H1 (cell line): ENCODE measurements at regions not wholly inside any gene's neighbourhood (a gene's known extent, or its start where the extent isn't known, plus 50 kb on each side); places are given as distances from the start of the nearest gene placed in this dataset.

Experiments used
- CTCF ChIA-PET: fragments of 300-600 bp; sonication (Branson Sonifier 250); formaldehyde crosslinking; loops from one replicate; lab custom pipeline; 2021; ENCODE audit not compliant: partially characterized antibody; lab: Charles Lee
- POLR2A ChIA-PET: fragments of 300-600 bp; sonication (Branson Sonifier 250); formaldehyde crosslinking; loops from one replicate; lab custom pipeline; 2021; ENCODE audit warnings: inconsistent platforms; ENCODE audit not compliant: partially characterized antibody; lab: Charles Lee
- DNase-seq, 2 experiments: peaks; one replicate each; pipeline versions ENCODE4 v3.0.0 to v3.0.0-alpha.2; 2010 to 2022; ENCODE audit warnings: low spot score in 2 of 2, low read depth in 1 of 2, mixed read lengths in 1 of 2
- FAIRE-seq: peaks from 2 replicates; lab custom pipeline; 2011; peaks lifted over from hg19 to GRCh38; lab: Jason Lieb, UNC
- H2AFZ ChIP-seq: 2 replicates; pipeline ENCODE4 v1.8.1; 2012; ENCODE audit warnings: low read length, inconsistent platforms
- H2AK5ac ChIP-seq: 2 replicates; pipeline ENCODE4 v1.6.1; 2013; ENCODE audit warnings: low read depth, low read length
- H2BK120ac ChIP-seq: replicated peaks from 2 replicates; pipeline ENCODE3; 2013; ENCODE audit warnings: low read depth, low read length, inconsistent platforms
- H2BK12ac ChIP-seq: 2 replicates; pipeline ENCODE4 v1.6.1; 2013; ENCODE audit warnings: low read depth, low read length
- H2BK15ac ChIP-seq: 2 replicates; pipeline ENCODE4 v1.6.1; 2013; ENCODE audit warnings: low read length
- H2BK20ac ChIP-seq: 2 replicates; pipeline ENCODE4 v1.6.1; 2013; ENCODE audit warnings: low read length
- H2BK5ac ChIP-seq: 2 replicates; pipeline ENCODE4 v1.6.1; 2013; ENCODE audit warnings: low read depth, low read length
- H3K14ac ChIP-seq: 2 replicates; pipeline ENCODE4 v1.6.1; 2013; ENCODE audit warnings: inconsistent platforms; ENCODE audit not compliant: insufficient read length
- H3K18ac ChIP-seq: 2 replicates; pipeline ENCODE4 v1.6.1; 2013; ENCODE audit warnings: low read length; ENCODE audit errors: extremely low read depth
- H3K23ac ChIP-seq: 2 replicates; pipeline ENCODE4 v1.6.1; 2013; ENCODE audit warnings: inconsistent platforms; ENCODE audit not compliant: insufficient read length
- H3K23me2 ChIP-seq: 2 replicates; pipeline ENCODE4 v1.6.1; 2013; ENCODE audit warnings: low read depth, low read length
- H3K27ac ChIP-seq: 2 replicates; pipeline ENCODE4 v1.6.1; 2011; ENCODE audit warnings: low read depth, low read length, inconsistent platforms
- H3K27me3 ChIP-seq, 4 experiments: replicated peaks in 1 of 4; 1 replicate in 1 of 4; 2 replicates in 3 of 4; pipeline versions ENCODE4 v1.6.1 to v1.8.1; 2011 to 2013; ENCODE audit warnings: low read length in 3 of 4, mild to moderate bottlenecking in 3 of 4, inconsistent platforms in 2 of 4, mixed read lengths in 2 of 4, moderate library complexity in 1 of 4; ENCODE audit not compliant: control insufficient read depth in 3 of 4, insufficient read depth in 3 of 4; ENCODE audit errors: extremely low read depth in 1 of 4
- H3K36me3 ChIP-seq, 4 experiments: 2 replicates each; pipeline versions ENCODE4 v1.6.1 to v1.8.1; 2011 to 2013; ENCODE audit warnings: mild to moderate bottlenecking in 4 of 4, low read length in 3 of 4, moderate library complexity in 2 of 4, control low read depth in 1 of 4, inconsistent platforms in 1 of 4; ENCODE audit not compliant: insufficient read depth in 4 of 4, control insufficient read depth in 2 of 4
- H3K4ac ChIP-seq: replicated peaks from 2 replicates; pipeline ENCODE3; 2013; ENCODE audit warnings: low read length, low read depth, mixed read lengths, inconsistent platforms; ENCODE audit not compliant: insufficient read length
- H3K4me1 ChIP-seq, 4 experiments: replicated peaks in 1 of 4; 1 replicate in 1 of 4; 2 replicates in 3 of 4; pipeline versions ENCODE4 v1.6.1 to v1.8.1; 2011 to 2013; ENCODE audit warnings: low read length in 3 of 4, inconsistent platforms in 2 of 4, mixed read lengths in 1 of 4; ENCODE audit not compliant: insufficient read depth in 4 of 4, control insufficient read depth in 3 of 4
- H3K4me2 ChIP-seq, 2 experiments: 2 replicates each; pipeline versions ENCODE4 v1.6.1 to v1.8.1; 2011 to 2013; ENCODE audit warnings: low read depth in 2 of 2, low read length in 2 of 2, control low read depth in 1 of 2, inconsistent platforms in 1 of 2, mild to moderate bottlenecking in 1 of 2; ENCODE audit not compliant: insufficient read depth in 1 of 2
- H3K4me3 ChIP-seq, 4 experiments: fragments of 200-600, 300-600 bp in 1 of 4; sonication (generic), shearing (Covaris generic), sonication (Bioruptor Twin) in 1 of 4; 2 replicates each; pipeline versions ENCODE4 v1.5.1 to v1.8.1; 2011 to 2016; ENCODE audit warnings: low read length in 4 of 4, low read depth in 3 of 4, control low read depth in 2 of 4, inconsistent platforms in 2 of 4, mild to moderate bottlenecking in 2 of 4, mixed read lengths in 1 of 4, moderate library complexity in 1 of 4; ENCODE audit not compliant: insufficient read depth in 2 of 4; ENCODE audit errors: extremely low read depth in 1 of 4
- H3K56ac ChIP-seq: replicated peaks from 2 replicates; pipeline ENCODE3; 2013; ENCODE audit warnings: low read depth, mild to moderate bottlenecking, mixed read lengths, low read length, inconsistent platforms; ENCODE audit not compliant: insufficient read length
- H3K79me1 ChIP-seq: 2 replicates; pipeline ENCODE4 v1.6.1; 2013; ENCODE audit warnings: low read depth, low read length, control low read depth
- H3K79me2 ChIP-seq, 2 experiments: 2 replicates each; pipeline versions ENCODE4 v1.6.1 to v1.8.1; 2012 to 2013; ENCODE audit warnings: low read length in 2 of 2, mild to moderate bottlenecking in 2 of 2, inconsistent platforms in 1 of 2; ENCODE audit not compliant: insufficient read depth in 2 of 2, control insufficient read depth in 1 of 2
- H3K9ac ChIP-seq, 4 experiments: replicated peaks in 1 of 4; 1 replicate in 1 of 4; 2 replicates in 3 of 4; pipeline versions ENCODE4 v1.6.1 to v1.8.1; 2011 to 2013; ENCODE audit warnings: low read depth in 3 of 4, low read length in 3 of 4, control low read depth in 2 of 4, mild to moderate bottlenecking in 2 of 4, moderate library complexity in 2 of 4, inconsistent platforms in 1 of 4; ENCODE audit errors: extremely low read depth in 1 of 4
- H3K9me3 ChIP-seq, 2 experiments: 2 replicates each; pipeline versions ENCODE4 v1.6.1 to v1.8.1; 2012 to 2013; ENCODE audit warnings: mild to moderate bottlenecking in 2 of 2, moderate library complexity in 2 of 2, control low read depth in 1 of 2, inconsistent platforms in 1 of 2, low read depth in 1 of 2, low read length in 1 of 2, mixed read lengths in 1 of 2; ENCODE audit not compliant: insufficient read depth in 2 of 2
- H4K20me1 ChIP-seq, 2 experiments: replicated peaks in 1 of 2; 2 replicates each; pipeline versions ENCODE3 to v1.8.1; 2011 to 2013; ENCODE audit warnings: inconsistent platforms in 2 of 2, low read length in 2 of 2, mild to moderate bottlenecking in 1 of 2; ENCODE audit not compliant: insufficient read depth in 2 of 2, control insufficient read depth in 1 of 2
- H4K5ac ChIP-seq: 2 replicates; pipeline ENCODE4 v1.6.1; 2013; ENCODE audit warnings: low read length, low read depth, mixed read lengths, inconsistent platforms; ENCODE audit not compliant: insufficient read length
- H4K8ac ChIP-seq: 2 replicates; pipeline ENCODE4 v1.8.0; 2013; ENCODE audit warnings: mild to moderate bottlenecking, moderate library complexity, low read length, inconsistent platforms; ENCODE audit not compliant: insufficient read depth; ENCODE audit errors: extremely low read depth
- H4K91ac ChIP-seq: replicated peaks from 2 replicates; pipeline ENCODE3; 2013; ENCODE audit warnings: low read length, mixed read lengths, inconsistent platforms; ENCODE audit not compliant: insufficient read length
- ASH2L ChIP-seq: fragments of 200-600, 300-600 bp; sonication (generic); IDR thresholded peaks from one replicate; pipeline ENCODE4 v1.7.1; 2017; ENCODE audit warnings: low read length
- BACH1 ChIP-seq: IDR thresholded peaks from 2 replicates; pipeline ENCODE4 v1.6.1; 2012; ENCODE audit warnings: low read length, improper control_type of control experiment
- CEBPB ChIP-seq: IDR thresholded peaks from 2 replicates; pipeline ENCODE4 v1.6.1; 2012; ENCODE audit warnings: low read depth, low read length
- CHD1 ChIP-seq: IDR thresholded peaks from 2 replicates; pipeline ENCODE4 v1.6.1; 2012; ENCODE audit warnings: low read depth, low read length, improper control_type of control experiment
- FOSL1 ChIP-seq: IDR thresholded peaks from 2 replicates; pipeline ENCODE4 v1.6.1; 2011; ENCODE audit warnings: mild to moderate bottlenecking, low read depth, low read length, moderate library complexity; ENCODE audit not compliant: insufficient read depth
- HDAC2 ChIP-seq, 2 experiments: fragments of 300-600 bp in 1 of 2; sonication (generic) in 1 of 2; IDR thresholded peaks; 2 replicates each; pipeline ENCODE4 v1.6.1; 2011 to 2012; ENCODE audit warnings: low read depth in 2 of 2, low read length in 2 of 2, mild to moderate bottlenecking in 2 of 2, moderate library complexity in 2 of 2, borderline replicate concordance in 1 of 2, inconsistent platforms in 1 of 2
- JUN ChIP-seq: IDR thresholded peaks from 2 replicates; pipeline ENCODE4 v1.6.1; 2011; ENCODE audit warnings: low read depth, mild to moderate bottlenecking, improper control_type of control experiment, low read length
- NANOG ChIP-seq: IDR thresholded peaks from 2 replicates; pipeline ENCODE4 v1.6.1; 2011; ENCODE audit warnings: low read length, low read depth, mild to moderate bottlenecking, inconsistent platforms; ENCODE audit not compliant: insufficient read depth, poor library complexity, severe bottlenecking
- RAD21 ChIP-seq, 2 experiments: IDR thresholded peaks in 1 of 2; conservative IDR thresholded peaks in 1 of 2; 2 replicates each; pipeline ENCODE4 v1.6.1; 2011; ENCODE audit warnings: low read depth in 2 of 2, low read length in 2 of 2, improper control_type of control experiment in 1 of 2, inconsistent platforms in 1 of 2, mild to moderate bottlenecking in 1 of 2, moderate library complexity in 1 of 2
- RBBP5 ChIP-seq: IDR thresholded peaks from 2 replicates; pipeline ENCODE4 v1.7.1; 2012; ENCODE audit warnings: low read depth, mild to moderate bottlenecking, inconsistent platforms, low read length, moderate library complexity, borderline replicate concordance
- RFX5 ChIP-seq: IDR thresholded peaks from 2 replicates; pipeline ENCODE4 v1.6.1; 2011; ENCODE audit warnings: low read depth, low read length, improper control_type of control experiment, borderline replicate concordance
- SIN3A ChIP-seq, 2 experiments: IDR thresholded peaks in 1 of 2; conservative IDR thresholded peaks in 1 of 2; 2 replicates each; pipeline ENCODE4 v1.6.1; 2011 to 2012; ENCODE audit warnings: low read length in 2 of 2, improper control_type of control experiment in 1 of 2, low read depth in 1 of 2, mild to moderate bottlenecking in 1 of 2
- SIRT6 ChIP-seq: IDR thresholded peaks from one replicate; pipeline ENCODE4 v1.7.1; 2012; ENCODE audit warnings: low read length, inconsistent platforms
- SP1 ChIP-seq: IDR thresholded peaks from 2 replicates; pipeline ENCODE4 v1.6.1; 2011; ENCODE audit warnings: low read depth, low read length
- SRF ChIP-seq: IDR thresholded peaks from 2 replicates; pipeline ENCODE4 v1.6.1; 2011; ENCODE audit warnings: mild to moderate bottlenecking, low read depth, low read length, moderate library complexity
- WGBS, 2 experiments: shearing (Covaris generic) in 1 of 2; methylation state at CpG; one replicate each; pipeline versions ENCODE4 v1.1.6 to v1.1.7; 2013 to 2015; ENCODE audit warnings: low lambda C conversion rate in 2 of 2, mixed read lengths in 2 of 2, inconsistent platforms in 1 of 2, low coverage in 1 of 2, missing lambda C conversion rate in 1 of 2; ENCODE audit not compliant: insufficient replicate concordance in 2 of 2, insufficient coverage in 1 of 2, insufficient read length in 1 of 2; ENCODE audit errors: extremely low coverage in 1 of 2, missing lambda C conversion rate in 1 of 2; 5-methylcytosine and 5-hydroxymethylcytosine counted together

GRCh38 chr15:53171571-53171970, 381.4 kb upstream of the ONECUT1 start:
- no peak overlapping the region for H2BK5ac ChIP-seq
- no peak overlapping the region for H3K14ac ChIP-seq
- H3K4me1 ChIP-seq, result no peaks in the 10 kb centered on the region
- H3K4me2 ChIP-seq, result no peak overlapping the region
- peaks cover 0 to 1% (median 0%) of the 10 kb centered on the region in 4 experiments; a peak in 1 of 7 replicates for H3K27me3 ChIP-seq
- no peak overlapping the region for H3K18ac ChIP-seq
- H2BK120ac ChIP-seq, result no peak overlapping the region
- FAIRE-seq (no peak), DNase-seq (no peak)
- H2AFZ ChIP-seq, result no peak overlapping the region
- H3K79me2 ChIP-seq, result no peaks in the 10 kb centered on the region
- ChIA-PET POLR2A (no interaction called here), CTCF (interaction anchor here (0.9 kb wide), 1 partner anchor 72 kb away, joined by 5 read pairs; no protein-coding TSS in a partner anchor)
- no peak overlapping the region for H3K27ac ChIP-seq
- WGBS, 2 experiments, result 75% methylated on average over 1 of the region's 1 CpG; no CpG with 5 or more reads in 1 of the 2 experiments
- H3K79me1 ChIP-seq, result no peaks in the 10 kb centered on the region
- H4K91ac ChIP-seq, result no peak overlapping the region
- H3K4me3 ChIP-seq, result no peak overlapping the region
- no peak overlapping the region for H3K9ac ChIP-seq
- H4K5ac ChIP-seq, result no peak overlapping the region
- H3K56ac ChIP-seq, result no peak overlapping the region
- H2BK15ac ChIP-seq, result no peak overlapping the region
- no peak overlapping the region for H3K23ac ChIP-seq
- H4K20me1 ChIP-seq, result no peaks in the 10 kb centered on the region
- no peak overlapping the region for H2AK5ac ChIP-seq
- H3K4ac ChIP-seq, result no peak overlapping the region
- H2BK12ac ChIP-seq, result no peak overlapping the region
- no peaks in the 10 kb centered on the region for H3K36me3 ChIP-seq
- no peak overlapping the region for H4K8ac ChIP-seq
- H3K23me2 ChIP-seq, result no peaks in the 10 kb centered on the region
- H3K9me3 ChIP-seq, result no peaks in the 10 kb centered on the region
- no peak overlapping the region for H2BK20ac ChIP-seq
- no peak for TF ChIP-seq ASH2L
- no peak for TF ChIP-seq BACH1
- no peak for TF ChIP-seq SIN3A (conservative IDR thresholded peaks at IDR 0.05 in 1 of 2, IDR thresholded peaks at IDR 0.05 in 1 of 2; ENCODE audit: low read depth in 1 of 2, low read length in 2 of 2)
- no peak for TF ChIP-seq FOSL1
- TF ChIP-seq CHD1, result no peak
- no peak for TF ChIP-seq SRF
- TF ChIP-seq RAD21 (IDR thresholded peaks at IDR 0.05 in 1 of 2, conservative IDR thresholded peaks at IDR 0.05 in 1 of 2; ENCODE audit: low read depth in 2 of 2, low read length in 2 of 2), result no peak
- no peak for TF ChIP-seq RFX5
- no peak for TF ChIP-seq NANOG
- no peak for TF ChIP-seq SP1
- no peak for TF ChIP-seq CEBPB
- TF ChIP-seq SIRT6, result no peak
- no peak for TF ChIP-seq HDAC2 (IDR thresholded peaks at IDR 0.05; ENCODE audit: borderline replicate concordance in 1 of 2, low read depth in 2 of 2, low read length in 2 of 2)
- no peak for TF ChIP-seq JUN
- no peak for TF ChIP-seq RBBP5
